Stimulated activated CD8-positive, alpha-beta memory T cell treated with anti-CD3 and anti-CD28 coated beads, Interleukin-4, amount 100 ng/mL, for 1 hour (primary cell): ENCODE measurements at regions not wholly inside any gene's neighbourhood (a gene's known extent, or its start where the extent isn't known, plus 50 kb on each side); places are given as distances from the start of the nearest gene placed in this dataset.
"Not testable (repeated sequence)": the region's sequence is repeated elsewhere in the genome, so short reads cannot be mapped to it uniquely, and the experiment has no call there.

Experiments used
- DNase-seq, 2 donors: peaks; one replicate each; pipeline ENCODE4 v3.0.0-alpha.2; 2020; ENCODE audit warnings: low read depth in 2 of 2, low spot score in 1 of 2

DNA sequence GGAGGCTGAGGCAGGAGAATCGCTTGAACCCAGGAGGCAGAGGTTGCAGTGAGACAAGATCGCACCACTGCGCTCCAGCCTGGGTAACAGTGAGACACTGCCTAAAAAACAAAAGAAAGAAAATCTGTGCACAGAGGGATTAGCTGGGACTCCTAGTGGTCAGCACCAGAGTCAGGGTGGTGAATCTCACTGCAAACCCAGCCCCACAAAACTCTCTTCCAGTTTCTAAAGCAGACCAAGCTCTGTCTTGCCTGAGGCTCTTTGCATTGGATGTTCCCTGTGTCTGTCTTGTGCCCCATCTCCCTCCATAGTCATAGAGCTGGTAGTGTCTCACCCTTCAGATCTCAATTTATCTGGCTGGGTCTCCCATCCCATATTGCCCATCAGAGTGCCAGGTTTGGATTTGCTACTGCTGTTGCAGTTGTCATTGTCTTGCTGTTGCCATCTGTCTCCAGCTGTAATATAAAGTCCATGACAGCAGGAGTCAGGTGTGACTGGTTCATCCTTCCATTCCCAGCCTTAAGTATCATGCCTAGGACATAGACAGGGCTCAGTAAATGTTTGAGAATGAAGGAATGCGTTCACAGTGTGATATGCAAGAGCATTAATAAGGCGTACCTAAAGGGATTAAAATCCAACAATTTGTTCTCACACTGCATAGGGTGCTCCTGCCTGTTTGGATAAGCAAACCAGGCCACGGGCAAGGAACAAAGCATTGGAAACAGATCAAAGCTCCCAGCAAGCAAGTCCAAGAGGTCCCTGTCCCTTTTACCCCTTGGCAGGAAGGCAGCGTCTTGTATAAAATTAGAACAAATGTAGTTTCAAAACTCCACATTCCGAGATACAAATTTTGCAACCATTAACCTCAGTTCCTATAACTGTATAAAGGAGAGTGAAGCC lies 614.6 kb upstream of the CDH5 start:
- DNase-seq = no peak

DNA sequence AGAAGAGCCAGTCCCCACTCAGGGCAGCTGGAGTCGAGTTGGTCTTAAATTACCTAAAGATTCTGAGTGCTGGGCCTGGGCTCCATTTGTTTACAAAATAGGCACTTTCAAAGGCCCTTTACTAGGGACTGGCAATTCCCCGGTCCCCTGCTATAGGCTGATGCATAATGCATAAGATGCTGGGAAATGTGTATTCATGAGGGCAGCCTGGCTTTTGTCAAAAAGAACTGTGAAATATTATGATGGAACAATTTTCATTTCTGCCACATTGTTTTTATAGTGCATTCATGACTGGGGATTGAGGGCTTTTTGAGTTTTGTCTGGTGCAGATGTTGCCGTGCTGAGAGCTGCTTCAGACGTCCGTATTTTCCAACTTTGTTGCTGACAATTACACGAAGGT lies 617.0 kb upstream of the CDH5 start:
- no peak for DNase-seq

DNA sequence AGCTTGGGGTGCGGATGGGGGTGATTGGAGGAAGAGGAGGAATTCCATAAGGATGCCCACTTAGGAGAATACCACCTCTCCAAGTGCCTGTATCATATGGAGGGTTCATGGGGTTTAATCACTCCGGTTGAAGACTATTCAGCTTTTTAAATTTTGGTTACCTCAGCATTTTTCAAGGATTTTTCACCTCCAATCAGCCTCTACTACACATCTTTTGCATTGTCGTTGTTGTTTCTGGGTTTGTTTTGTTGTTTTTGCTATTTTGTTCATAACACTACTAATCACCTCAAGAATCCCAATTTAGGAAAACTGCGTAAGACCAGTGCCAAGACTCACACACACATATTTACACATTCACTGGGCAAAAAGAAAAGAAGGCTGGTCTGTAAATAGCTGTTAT lies 619.5 kb upstream of the CDH5 start:
- DNase-seq = no peak

DNA sequence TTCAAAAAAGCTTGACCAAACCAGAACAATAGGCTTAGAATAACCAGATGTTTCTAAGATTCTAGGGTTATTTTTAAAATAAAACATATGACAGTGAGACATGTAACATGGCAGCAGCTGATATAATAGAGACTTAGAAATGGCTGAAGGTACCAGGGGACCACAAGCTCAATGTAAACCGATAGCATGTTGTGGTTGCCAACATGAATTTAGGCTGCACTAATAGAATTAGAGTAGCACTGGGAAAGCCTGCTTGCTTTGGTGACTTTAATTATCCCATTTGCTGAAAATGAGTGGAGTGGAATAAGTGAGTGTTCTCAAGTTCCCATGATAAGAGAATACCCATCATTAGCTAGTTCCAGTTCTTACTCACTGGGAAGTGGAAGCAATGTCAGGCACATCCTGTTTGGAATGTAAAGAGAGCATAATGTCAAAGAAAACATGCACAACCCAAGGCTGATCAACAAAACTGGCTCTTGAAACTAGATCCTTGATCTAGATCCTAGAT lies 621.2 kb upstream of the CDH5 start:
- no peak for DNase-seq

DNA sequence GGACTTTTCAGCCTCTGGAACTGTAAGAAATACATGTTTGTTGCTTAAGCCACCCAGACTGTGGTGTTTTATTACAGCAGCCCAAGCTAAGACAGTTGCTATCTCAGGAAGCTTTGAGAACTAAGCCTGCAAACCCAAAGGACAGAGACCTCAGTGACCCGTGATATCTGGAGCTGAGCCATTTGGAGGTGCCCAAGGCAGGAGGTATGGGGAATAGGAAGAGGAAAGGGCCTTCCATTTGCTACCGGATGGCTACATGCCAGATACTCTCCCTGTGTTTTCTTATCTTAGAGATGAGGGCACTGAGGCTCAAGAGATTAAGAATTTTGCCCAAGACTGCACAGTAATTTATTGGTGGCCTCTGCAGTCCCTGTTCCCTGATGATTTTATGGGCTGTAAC lies 622.1 kb upstream of the CDH5 start:
- no peak for DNase-seq

DNA sequence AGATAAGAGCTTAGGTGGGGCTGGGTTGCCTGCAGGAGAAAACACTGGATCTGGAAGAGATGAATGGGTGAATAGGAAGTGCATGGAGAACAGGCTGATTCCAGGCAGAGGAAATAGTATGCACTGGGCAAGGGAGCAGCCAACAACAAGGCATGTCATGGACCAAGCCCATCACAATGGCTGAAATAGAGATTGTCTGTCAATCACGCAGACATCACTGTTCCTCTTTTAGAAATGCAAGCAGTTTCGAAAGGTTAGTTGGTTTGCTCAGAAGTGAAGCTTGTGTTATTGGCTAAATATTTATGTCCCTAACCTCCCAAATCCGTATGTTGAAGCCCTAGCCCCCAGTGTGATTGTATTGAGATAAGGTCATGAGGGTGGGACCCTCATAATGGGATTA lies 621.7 kb upstream of the CDH11 start:
- no peak for DNase-seq

DNA sequence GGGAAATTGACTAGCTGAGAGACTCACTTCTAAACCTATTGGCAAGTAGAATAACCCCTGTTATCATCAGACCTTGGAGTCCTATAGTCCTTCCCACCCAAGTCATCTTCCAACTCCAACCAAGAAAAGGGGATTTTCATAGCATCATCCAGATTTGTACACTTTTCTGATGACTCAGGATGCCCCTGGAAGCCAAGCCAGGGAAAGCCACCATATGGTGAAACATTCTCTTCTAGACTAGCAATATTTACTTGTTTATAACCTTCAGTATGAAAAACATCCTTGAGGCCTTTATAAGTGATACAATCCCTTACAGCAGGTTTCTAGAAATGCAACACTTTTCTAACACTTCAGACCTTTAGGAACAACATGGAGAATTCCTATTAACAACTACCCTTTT lies 618.8 kb upstream of the CDH11 start:
- no peak for DNase-seq

DNA sequence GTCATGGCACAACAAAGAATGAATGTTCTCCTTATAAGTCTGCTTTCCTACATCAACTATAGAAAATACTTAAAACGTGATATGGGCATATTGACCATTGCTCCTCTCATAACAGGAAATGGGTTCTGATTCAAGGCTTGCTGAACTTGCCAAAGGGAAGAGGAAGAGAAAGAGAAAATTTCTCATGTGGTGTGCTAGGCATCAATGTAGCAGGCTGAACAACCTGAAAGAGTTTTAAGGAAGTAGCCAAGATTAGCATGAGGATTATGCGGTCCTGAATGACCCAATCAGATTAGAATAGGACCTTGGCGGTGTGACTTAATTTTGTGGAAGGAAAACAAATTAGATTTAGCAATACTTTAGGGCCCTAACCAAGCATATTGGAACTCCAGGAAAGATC lies 617.7 kb upstream of the CDH11 start:
- DNase-seq = no peak

DNA sequence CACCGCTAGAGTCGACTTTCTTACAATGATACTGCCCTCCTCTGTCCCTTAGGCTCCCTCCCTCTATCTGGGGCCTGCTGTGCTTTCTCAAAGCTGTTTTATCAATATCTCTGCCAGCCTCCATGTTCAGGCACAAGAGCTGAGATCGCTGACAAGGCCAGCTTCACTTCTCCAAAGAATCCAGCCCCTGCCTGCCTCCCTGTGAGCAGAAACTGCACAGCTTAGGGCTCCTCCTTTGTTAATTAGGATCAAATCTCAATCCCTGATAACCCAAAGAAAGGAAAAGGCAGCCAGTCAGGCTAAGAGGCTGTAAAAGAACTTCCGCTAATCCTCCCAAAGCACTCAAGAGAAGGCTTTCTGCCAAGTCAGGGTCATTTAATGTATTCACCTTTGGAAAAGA lies 616.0 kb upstream of the CDH11 start:
- DNase-seq = no peak

DNA sequence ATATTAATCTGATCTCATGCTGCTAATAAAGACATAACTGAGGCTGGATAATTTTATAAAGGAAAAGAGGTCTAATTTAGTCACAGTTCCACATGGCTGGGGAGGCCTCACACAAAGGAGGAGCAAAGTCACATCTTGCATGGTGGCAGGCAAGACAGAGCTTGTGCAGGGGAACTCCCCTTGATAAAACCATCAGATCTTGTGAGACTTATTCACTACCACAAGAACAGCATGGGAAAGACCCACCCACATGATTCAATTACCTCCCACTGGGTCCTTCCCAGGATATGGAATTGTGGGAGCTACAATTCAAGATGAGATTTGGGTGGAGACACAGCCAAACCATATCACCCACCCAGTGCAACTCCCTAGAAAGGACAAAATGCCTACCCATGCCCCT lies 613.8 kb upstream of the CDH11 start:
- DNase-seq = not testable (repeated sequence)

DNA sequence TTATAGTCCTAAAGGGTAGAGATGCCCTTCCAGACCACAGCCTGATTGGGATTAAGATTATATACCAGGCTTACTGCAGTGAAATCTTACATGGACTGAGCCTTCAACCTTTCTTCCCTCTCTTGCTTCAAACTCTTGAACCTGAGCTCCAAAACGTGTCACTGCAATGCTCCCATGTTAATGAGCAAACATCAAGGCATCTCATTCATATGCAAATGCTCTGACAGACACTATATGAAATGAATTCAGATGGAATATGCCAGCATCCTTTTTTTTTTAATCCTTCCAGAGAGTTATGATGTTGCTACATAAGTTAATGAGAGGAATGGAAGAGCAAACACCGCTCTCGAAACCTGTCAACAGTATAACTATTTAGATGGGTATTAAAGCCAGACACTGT lies 611.9 kb upstream of the CDH11 start:
- no peak for DNase-seq

DNA sequence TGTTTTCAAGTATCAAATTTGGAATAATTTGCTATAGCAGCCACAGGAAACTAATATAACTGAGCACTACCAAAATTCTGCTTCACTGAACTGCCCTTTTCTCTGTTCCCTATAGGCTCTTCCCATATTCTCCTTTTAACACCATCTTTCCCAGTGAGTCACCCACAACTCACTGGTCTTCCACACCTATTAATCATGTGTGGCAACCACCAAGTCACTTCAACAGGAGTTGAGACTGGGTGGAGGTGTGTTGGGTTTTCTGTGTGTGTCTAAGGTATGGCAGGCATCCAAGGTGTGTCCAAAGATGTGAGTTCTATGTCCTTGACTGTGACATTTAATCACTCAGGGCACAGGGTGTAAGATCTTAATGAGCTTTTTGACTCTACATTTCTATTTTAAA lies 610.0 kb upstream of the CDH11 start:
- DNase-seq = no peak

DNA sequence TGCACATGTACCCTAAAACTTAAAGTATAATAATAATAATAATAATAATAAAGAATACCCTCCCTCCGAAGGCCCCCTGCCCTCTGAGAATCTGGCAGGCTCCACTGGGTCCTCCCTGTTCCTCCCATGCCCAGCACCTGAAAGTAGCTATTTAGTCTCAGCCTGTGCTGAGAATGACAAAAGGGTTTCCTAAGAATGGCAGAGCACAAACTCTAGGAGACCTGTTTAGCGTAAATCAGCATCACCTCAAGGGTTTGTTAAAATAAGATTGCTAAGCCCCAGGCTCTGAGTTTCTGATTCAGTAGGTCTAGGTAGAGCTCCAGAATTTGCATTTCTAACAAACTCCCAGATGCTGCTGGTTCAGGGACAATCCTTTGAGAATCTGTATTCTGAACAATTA lies 606.8 kb upstream of the CDH11 start:
- no peak for DNase-seq

DNA sequence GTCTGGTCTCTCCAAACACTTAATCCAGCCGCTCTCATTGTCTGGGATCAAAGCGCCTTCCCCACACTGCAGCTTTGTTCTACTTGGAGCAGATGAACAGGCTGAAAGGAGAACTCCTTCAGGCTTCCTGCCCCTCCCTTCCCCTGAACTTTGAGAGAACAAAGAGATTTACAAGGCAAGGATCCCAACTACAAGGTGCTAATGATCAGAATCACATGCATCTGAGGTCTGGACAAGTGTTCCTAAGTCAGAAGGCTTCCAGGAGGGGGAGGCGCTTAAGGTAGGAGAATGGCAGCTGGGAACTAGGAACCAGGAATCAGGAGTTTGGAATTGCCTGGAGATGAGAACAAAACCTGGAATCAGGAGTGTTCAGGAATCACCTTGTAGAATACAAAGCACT lies 606.3 kb upstream of the CDH11 start:
- no peak for DNase-seq

DNA sequence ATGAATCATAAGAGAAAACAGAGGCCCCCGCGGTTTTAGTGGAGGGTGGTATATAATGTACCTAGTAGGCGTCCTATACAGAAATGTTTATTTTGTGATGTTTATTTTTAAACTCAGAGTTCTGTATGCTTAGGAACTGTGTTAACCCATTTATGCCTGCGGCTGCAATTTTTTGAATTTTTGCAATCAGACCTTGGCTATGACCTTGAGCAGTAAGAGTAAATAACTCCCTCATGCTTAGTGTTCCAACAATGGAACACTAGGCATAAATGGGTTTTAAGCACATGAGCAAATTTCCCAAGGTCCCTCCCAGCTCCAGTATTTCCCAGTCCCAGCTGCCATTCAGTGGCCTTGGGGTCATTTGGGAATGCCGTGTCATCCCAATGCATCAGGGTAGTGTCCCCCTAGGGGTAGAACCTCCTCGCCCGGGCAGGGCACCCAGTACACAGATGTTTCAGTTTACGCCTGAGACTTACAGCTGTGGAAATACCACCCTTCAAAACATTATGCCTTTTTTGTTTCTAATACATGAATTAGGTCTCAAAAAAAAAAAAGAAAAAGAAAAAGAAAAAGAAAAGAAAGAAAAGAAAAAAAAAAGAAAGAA lies 605.8 kb upstream of the CDH11 start:
- no peak for DNase-seq

DNA sequence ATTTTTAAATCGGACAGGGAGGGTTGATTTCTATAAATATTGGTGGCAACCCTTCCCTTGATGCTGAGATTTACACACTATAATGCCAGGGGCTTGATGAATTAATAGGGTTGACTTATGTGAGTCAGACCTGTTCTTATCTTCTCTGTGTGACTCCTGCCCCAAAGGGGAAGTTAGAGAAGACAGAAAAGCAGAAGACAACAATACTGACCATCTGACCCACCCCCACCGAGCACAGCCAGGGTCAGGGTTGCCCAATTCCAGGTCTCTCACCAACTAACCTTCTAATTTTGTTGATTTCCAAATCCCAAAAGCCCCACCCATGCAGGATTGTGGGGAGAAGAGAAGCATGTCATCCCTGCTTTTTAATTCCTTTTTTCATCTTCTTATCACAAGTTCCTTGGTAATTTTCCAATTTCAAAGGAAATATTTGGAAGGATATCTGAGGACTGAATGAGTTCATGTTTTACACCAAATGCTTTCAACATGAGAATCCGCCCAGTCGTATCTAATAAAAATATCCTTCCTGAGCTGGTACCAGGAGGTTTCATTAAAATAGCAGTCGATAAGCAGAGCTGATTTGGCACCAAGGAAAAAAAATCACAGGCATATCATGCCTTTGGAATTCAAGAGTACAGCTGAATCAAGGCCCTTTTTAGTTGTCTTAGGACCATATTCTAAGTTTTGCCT lies 603.4 kb upstream of the CDH11 start:
- DNase-seq = no peak

DNA sequence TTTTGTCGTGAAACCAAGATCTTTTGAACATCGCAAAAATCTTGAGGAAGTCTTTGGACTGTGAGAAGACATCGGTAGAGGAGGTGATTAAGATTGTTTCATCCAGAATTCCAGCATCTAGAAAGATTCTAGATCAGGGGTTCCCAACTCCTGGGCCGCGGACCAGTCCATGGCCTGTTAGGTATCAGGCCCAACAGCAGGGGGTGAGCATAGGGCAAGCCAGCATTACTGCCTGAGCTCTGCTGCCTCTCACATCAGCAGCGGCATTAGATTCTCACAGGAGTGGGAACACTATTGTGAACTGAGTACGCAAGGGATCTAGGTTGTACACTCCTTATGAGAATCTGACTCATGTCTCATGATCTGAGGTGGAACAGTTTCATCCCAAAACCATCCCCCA lies 600.6 kb upstream of the CDH11 start:
- no peak for DNase-seq

DNA sequence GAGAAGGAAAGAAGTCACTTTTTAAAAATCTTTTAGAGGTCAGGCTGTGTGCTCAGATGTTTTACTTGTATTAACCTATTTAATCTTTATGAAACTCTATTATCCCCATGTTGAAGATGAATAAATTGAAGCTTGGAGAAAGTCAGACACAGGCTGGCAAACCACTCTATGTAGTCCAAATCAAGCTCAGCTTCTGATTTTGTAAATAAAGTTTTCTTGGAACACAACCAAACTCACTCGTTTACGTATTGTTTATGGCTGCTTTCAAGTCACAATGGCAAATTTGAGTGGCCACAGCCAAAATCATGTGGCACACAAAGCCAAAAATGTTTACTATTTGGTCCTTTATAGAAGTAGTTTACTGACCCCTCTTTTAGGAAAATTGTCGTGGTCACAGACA lies 596.0 kb upstream of the CDH11 start:
- DNase-seq = no peak

DNA sequence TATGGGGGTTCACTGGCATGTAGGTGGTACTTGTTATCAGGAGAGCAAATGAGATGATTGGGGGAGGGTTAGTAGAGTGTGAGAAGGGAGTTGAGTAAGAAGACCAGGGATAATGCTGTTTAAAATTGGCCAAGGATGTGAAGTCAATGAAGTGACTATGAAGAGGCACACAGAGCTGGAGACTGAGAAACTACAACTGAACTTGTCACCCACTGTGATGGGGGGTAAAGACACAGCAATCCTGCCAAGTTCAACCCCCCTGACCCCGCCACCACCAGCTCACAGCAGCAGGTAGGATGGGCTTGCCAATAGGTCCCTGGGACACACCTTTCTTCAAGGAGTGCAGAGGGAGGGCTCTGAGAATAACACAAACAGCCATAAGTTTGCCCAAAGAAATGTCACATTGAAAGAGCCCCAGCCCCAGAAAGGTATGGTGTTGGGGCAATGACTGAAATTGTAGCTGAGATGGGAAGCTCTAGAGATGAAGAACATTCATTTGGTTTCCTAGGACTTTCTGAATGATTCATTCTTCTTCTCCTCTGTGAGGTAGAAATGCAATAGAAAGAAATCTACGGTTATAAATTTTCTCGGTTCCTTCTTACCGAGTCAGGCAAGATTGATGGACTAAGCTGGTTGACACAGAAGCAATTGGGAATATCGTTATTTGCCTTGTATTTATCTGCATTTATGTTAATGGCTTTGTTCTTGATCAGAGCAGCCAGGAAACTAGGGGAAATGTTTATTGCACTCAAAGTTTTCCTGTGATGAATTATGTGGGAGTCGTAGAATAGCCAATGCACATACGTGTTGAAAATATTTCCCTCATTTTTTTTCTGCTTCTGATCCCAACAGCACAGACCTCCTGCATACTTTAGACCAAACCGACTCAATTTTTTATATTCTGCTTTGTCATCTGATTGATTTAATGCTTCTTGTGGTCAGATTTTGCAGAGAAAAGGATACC lies 595.2 kb upstream of the CDH11 start:
- DNase-seq = no peak

DNA sequence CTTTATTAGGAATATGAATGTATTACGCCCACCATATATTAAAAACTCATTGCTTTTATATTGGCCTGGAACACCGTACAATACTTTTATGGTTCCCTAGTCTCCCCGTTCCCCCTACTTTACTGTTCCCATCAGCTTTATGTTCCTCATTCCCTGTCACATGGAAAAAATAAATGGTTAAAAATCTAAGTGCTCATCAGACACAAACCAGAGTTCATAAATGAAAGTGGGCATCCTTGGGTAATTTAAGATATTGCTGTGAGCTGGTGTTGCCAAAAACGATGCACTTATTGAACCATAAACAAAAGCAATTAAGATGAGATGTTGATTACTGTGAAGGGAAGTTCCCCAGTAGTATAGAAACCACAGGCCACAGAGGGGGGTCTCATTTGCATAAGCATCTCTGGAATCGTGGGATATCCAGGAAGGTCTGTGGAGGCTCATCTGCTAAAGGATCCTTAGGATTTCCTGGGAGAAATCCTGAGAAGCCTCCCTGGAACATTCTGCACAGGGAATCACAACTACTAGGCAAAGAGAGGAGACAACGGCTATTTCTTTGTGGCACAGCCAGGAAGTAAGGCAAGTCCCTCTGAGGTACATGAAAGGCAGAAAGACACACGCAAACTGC lies 591.4 kb upstream of the CDH11 start:
- no peak for DNase-seq

DNA sequence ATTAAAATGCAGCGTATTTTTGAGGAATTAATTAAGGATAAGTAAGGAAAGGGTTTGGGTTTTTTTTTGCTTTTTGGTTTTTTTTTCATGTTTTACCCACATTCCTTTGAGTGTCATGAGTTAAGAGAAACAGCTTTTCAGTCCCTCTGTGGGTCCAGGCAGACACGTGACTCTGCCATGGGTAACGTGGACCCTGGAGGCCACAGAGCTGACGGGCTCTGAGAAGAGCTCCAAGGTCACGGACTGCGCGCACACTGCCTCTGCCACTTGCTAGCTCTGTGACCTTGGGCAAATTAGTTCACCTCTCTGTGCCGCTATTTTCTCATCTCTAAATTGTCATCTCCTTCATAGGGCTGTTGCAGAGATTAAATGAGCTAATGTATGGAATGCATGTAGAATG lies 588.2 kb upstream of the CDH11 start:
- no peak for DNase-seq
